Spleen (tissue), 11 donors: ENCODE measurements at regions not wholly inside any gene's neighbourhood (a gene's known extent, or its start where the extent isn't known, plus 50 kb on each side); places are given as distances from the start of the nearest gene placed in this dataset.

Source experiments
- DNase-seq: peaks from one replicate; pipeline ENCODE4 v3.0.0-alpha.2; 2020
- H3K27ac ChIP-seq, 8 donors: fragments of 200-600 bp; sonication (generic) in 7 of 8; 1 replicate in 4 of 8; 2 replicates in 4 of 8; pipeline versions ENCODE4 v1.5.0 to v1.8.0; 2016 to 2021; ENCODE audit warnings: inconsistent platforms in 4 of 8, mild to moderate bottlenecking in 4 of 8, moderate library complexity in 1 of 8
- H3K27me3 ChIP-seq, 7 donors: fragments of 200-600 bp; sonication (generic) in 6 of 7; replicated peaks in 1 of 7; 1 replicate in 4 of 7; 2 replicates in 3 of 7; pipeline versions ENCODE4 v1.5.0 to v1.8.0; 2016 to 2021; ENCODE audit warnings: inconsistent platforms in 3 of 7, mild to moderate bottlenecking in 1 of 7
- H3K36me3 ChIP-seq, 6 donors: fragments of 200-600 bp; sonication (generic) in 5 of 6; 1 replicate in 4 of 6; 2 replicates in 2 of 6; pipeline versions ENCODE4 v1.5.0 to v1.8.0; 2016 to 2021; ENCODE audit warnings: inconsistent platforms in 2 of 6
- H3K4me1 ChIP-seq, 6 donors: fragments of 200-600 bp; sonication (generic) in 5 of 6; 1 replicate in 3 of 6; 2 replicates in 3 of 6; pipeline versions ENCODE4 v1.5.0 to v1.8.0; 2016 to 2021; ENCODE audit warnings: inconsistent platforms in 3 of 6
- H3K4me3 ChIP-seq, 8 donors: fragments of 200-600 bp; sonication (generic) in 7 of 8; 1 replicate in 4 of 8; 2 replicates in 4 of 8; pipeline versions ENCODE4 v1.5.0 to v1.8.0; 2016 to 2021; ENCODE audit warnings: inconsistent platforms in 4 of 8, mild to moderate bottlenecking in 4 of 8, moderate library complexity in 2 of 8
- H3K9me3 ChIP-seq, 8 donors: fragments of 200-600 bp; sonication (generic) in 7 of 8; 1 replicate in 4 of 8; 2 replicates in 4 of 8; pipeline versions ENCODE4 v1.5.0 to v1.8.0; 2016 to 2021; ENCODE audit warnings: inconsistent platforms in 4 of 8
- CTCF ChIP-seq, 11 experiments: fragments of 200-600 bp in 7 of 11; fragments of 450-650 bp in 4 of 11; sonication (generic) in 4 of 11; IDR thresholded peaks in 8 of 11; conservative IDR thresholded peaks in 3 of 11; 1 replicate in 7 of 11; 2 replicates in 4 of 11; pipeline versions ENCODE4 v1.4.0 to v1.8.0; 2016 to 2021; ENCODE audit warnings: antibody characterized with exemption in 11 of 11, inconsistent platforms in 4 of 11, mild to moderate bottlenecking in 1 of 11
- POLR2A ChIP-seq, 3 donors: fragments of 450-650 bp; IDR thresholded peaks; one replicate each; pipeline ENCODE4 v1.5.1; 2017; ENCODE audit warnings: antibody characterized with exemption in 3 of 3, mild to moderate bottlenecking in 1 of 3
- POLR2AphosphoS5 ChIP-seq, 3 donors: sonication (generic); formaldehyde crosslinking; IDR thresholded peaks; one replicate each; pipeline ENCODE4 v1.5.1; 2017; ENCODE audit warnings: antibody characterized with exemption in 3 of 3
- WGBS, 5 donors: extraction: QIAGEN DNeasy Blood & Tissue Kit in 3 of 5; methylation state at CpG; one replicate each; pipeline versions ENCODE4 v1.1.5 to v1.1.7; 2013 to 2018; 5-methylcytosine and 5-hydroxymethylcytosine counted together
- intact Hi-C: fragments of 100-400 bp; cut with DNase I; formaldehyde crosslinking; loops from one replicate; pipeline ENCODE4 v1.15.0; 2023; ENCODE audit warnings: low total_unique reads
- donor health status: healthy with polysubstance abuse.
- donor health status: DM: no; HTN: no; CAD: no; lungs with moderate emphysema.
- donor health status: DM: no; HTN: no; CAD: no.
- donor health status: Bipolar disorder and iron deficiency.
- donor health status: healthy.
- donor health status: DM: no; HTN: no; CAD: no.
- donor health status: DM: yes; HTN: yes; CAD: no.

GRCh38 chr5:3654515-3654914 lies 58.9 kb downstream of the IRX1 start:
- H3K9me3 ChIP-seq = no peaks in the 10 kb centered on the region
- no peaks in the 10 kb centered on the region for H3K36me3 ChIP-seq
- H3K27ac ChIP-seq = no peak overlapping the region
- peaks cover 0 to 6% (median 0%) of the 10 kb centered on the region in 7 donors for H3K27me3 ChIP-seq
- no peak overlapping the region for H3K4me3 ChIP-seq
- WGBS, 5 donors = 83 to 92% (median 86%) methylated on average over 9 of the region's 9 CpGs
- H3K4me1 ChIP-seq = no peaks in the 10 kb centered on the region
- intact Hi-C loops = no loop called here
- no peak for DNase-seq
- TF ChIP-seq POLR2A (IDR thresholded peaks at IDR 0.05) = no peak
- no peak for TF ChIP-seq POLR2AphosphoS5 (IDR thresholded peaks at IDR 0.05)
- no peak for TF ChIP-seq CTCF (IDR thresholded peaks at IDR 0.05 in 8 of 11, conservative IDR thresholded peaks at IDR 0.05 in 3 of 11)

DNA sequence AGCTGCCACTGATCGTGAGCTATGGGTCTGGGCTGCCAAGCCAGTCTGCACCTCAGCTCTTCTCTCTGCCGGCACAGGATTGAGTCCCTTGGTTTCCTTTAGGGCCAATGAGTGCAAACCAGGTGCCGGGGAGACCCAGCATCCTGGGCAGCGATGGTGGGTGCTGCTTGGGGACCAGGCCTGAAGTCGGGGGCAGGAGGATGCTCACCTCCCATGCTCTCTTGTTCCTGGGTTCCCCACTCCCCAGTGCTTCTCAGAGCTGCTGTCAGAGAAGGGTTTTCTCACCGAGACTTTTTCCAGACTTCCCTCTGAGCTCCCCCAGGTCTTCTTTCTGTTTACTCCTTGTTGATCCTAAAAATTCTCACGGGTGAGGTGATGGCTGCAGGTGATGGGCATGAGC lies 61.2 kb downstream of the IRX1 start:
- 74 to 77% (median 75%) methylated on average over 6 to 7 of the region's 7 CpGs for WGBS, 5 donors
- Histone ChIP-seq H3K27me3 (peaks cover 0 to 6% (median 0%) of the 10 kb centered on the region in 7 donors), H3K4me3 (no peak overlapping the region), H3K4me1 (no peaks in the 10 kb centered on the region), H3K9me3 (peaks cover 0 to 10% (median 0%) of the 10 kb centered on the region in 8 donors), H3K36me3 (no peaks in the 10 kb centered on the region), H3K27ac (no peak overlapping the region)
- DNase-seq = no peak
- intact Hi-C loops = no loop called here
- TF ChIP-seq POLR2AphosphoS5 (IDR thresholded peaks at IDR 0.05) (no peak), POLR2A (IDR thresholded peaks at IDR 0.05) (no peak), CTCF (IDR thresholded peaks at IDR 0.05 in 8 of 11, conservative IDR thresholded peaks at IDR 0.05 in 3 of 11) (no peak)

DNA sequence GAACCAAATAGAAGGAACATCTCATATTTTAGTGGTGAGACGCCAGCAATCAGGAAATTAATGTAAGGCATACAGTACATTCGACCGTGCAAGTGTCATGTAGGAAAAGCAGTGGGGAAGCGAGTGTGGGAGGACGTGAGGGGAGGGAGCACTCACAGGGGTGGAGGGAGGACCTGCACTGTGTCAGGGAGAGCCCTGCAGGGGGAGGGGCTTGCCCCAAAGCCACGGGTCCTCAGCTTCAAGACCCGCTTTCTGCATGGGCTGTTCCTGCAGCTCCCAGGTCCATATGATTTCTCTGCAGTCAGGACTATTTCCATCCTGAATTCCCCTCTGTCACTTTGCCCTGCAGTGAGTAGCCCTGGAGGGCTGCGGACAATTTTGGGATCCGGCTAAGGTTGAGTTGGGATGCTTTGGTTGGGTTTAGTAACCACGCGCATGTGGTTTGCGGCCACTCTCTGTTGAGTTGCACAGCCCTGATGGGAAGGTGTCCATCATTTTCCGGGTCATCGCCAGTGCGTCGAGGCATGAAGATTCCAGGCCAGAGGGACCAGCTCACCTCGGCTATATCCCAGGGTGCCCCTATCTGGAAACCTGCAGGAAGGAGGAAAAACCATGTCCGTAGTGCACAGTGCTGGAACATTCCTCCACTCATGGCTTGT lies 61.9 kb downstream of the IRX1 start:
- intact Hi-C loops = no loop called here
- H3K27ac ChIP-seq = no peak overlapping the region
- TF ChIP-seq POLR2A (IDR thresholded peaks at IDR 0.05) = no peak
- TF ChIP-seq POLR2AphosphoS5 (IDR thresholded peaks at IDR 0.05) = no peak
- no peak for TF ChIP-seq CTCF (IDR thresholded peaks at IDR 0.05 in 8 of 11, conservative IDR thresholded peaks at IDR 0.05 in 3 of 11)
- H3K4me3 ChIP-seq = no peak overlapping the region
- WGBS, 5 donors = 82 to 86% (median 83%) methylated on average over 15 to 18 of the region's 18 CpGs
- peaks cover 0 to 6% (median 0%) of the 10 kb centered on the region in 7 donors for H3K27me3 ChIP-seq
- no peaks in the 10 kb centered on the region for H3K4me1 ChIP-seq
- DNase-seq = no peak
- H3K36me3 ChIP-seq = no peaks in the 10 kb centered on the region
- H3K9me3 ChIP-seq = peaks cover 0 to 10% (median 0%) of the 10 kb centered on the region in 8 donors

DNA sequence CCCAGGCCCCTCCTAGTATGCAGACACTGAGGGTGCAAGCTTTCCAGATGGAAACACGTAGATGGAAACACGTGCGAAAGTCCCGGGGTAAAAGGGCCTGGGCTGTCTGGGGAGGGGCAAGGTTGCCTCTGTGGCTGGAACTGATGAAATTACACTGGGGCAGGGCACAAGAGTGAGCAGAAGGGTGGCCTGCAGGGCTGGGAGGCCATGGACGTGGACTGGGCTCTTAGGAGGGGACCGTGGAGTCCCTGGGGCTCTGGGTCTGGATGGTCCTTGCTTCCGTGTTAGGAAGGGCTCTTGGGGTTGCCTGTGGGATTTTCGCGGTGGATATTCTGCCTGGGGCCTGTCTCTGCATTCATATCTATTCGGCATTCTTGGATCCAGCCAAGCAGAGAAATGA lies 63.3 kb downstream of the IRX1 start:
- Histone ChIP-seq H3K36me3 (no peaks in the 10 kb centered on the region), H3K27me3 (peaks cover 0 to 6% (median 0%) of the 10 kb centered on the region in 7 donors), H3K4me1 (no peaks in the 10 kb centered on the region), H3K27ac (no peak overlapping the region), H3K9me3 (peaks cover 0 to 10% (median 0%) of the 10 kb centered on the region in 8 donors), H3K4me3 (no peak overlapping the region)
- intact Hi-C loops = no loop called here
- no peak for DNase-seq
- TF ChIP-seq POLR2AphosphoS5 (IDR thresholded peaks at IDR 0.05) = no peak
- no peak for TF ChIP-seq POLR2A (IDR thresholded peaks at IDR 0.05)
- no peak for TF ChIP-seq CTCF (IDR thresholded peaks at IDR 0.05 in 8 of 11, conservative IDR thresholded peaks at IDR 0.05 in 3 of 11)
- WGBS, 5 donors = 85 to 90% (median 86%) methylated on average over 10 of the region's 10 CpGs
